IMR-90 (cell line): ENCODE measurements at regions not wholly inside any gene's neighbourhood (a gene's known extent, or its start where the extent isn't known, plus 50 kb on each side); places are given as distances from the start of the nearest gene placed in this dataset.

Experiments
- ATAC-seq: fragments of 200-7000 bp; cut with Tn5 transposase; 2 replicates; pipeline ENCODE4 v1.9.1; 2020; ENCODE audit warnings: low read depth, mild to moderate bottlenecking, moderate library complexity
- BruUV-seq: library from RNA; stranded (reverse); fragments of 400-500 nt; replicated peaks from 2 replicates; lab custom pipeline; 2021; lab: Mats Ljungman, UMichigan
- CTCF ChIA-PET: fragments of 300-600 bp; formaldehyde crosslinking; extraction: SDS; loops from one replicate; lab custom pipeline; 2021; ENCODE audit warnings: antibody characterized with exemption; lab: Yijun Ruan, JAX
- POLR2A ChIA-PET: fragments of 300-600 bp; sonication (Branson Sonifier 250); formaldehyde crosslinking; loops from one replicate; lab custom pipeline; 2022; ENCODE audit warnings: antibody characterized with exemption; ENCODE audit not compliant: unreplicated experiment; lab: Charles Lee
- DNase-seq: peaks from one replicate; pipeline ENCODE4 v3.0.0; 2013
- H2AFZ ChIP-seq: replicated peaks from 2 replicates; pipeline ENCODE3; 2013; ENCODE audit warnings: low read length, mild to moderate bottlenecking; ENCODE audit not compliant: poor library complexity
- H2AK5ac ChIP-seq: 2 replicates; pipeline ENCODE4 v1.6.1; 2013; ENCODE audit warnings: low read depth, low read length, inconsistent platforms
- H2AK9ac ChIP-seq: replicated peaks from 2 replicates; pipeline ENCODE3; 2013; ENCODE audit warnings: mild to moderate bottlenecking, low read depth, low read length, moderate library complexity; ENCODE audit not compliant: poor library complexity
- H2BK120ac ChIP-seq: 2 replicates; pipeline ENCODE4 v1.6.1; 2013; ENCODE audit warnings: low read depth, low read length, inconsistent platforms
- H2BK15ac ChIP-seq: 3 replicates; pipeline ENCODE4 v1.6.1; 2013; ENCODE audit warnings: low read depth, low read length, inconsistent platforms
- H2BK20ac ChIP-seq: 2 replicates; pipeline ENCODE4 v1.6.1; 2013; ENCODE audit warnings: low read depth, mild to moderate bottlenecking, inconsistent platforms, low read length, moderate library complexity
- H2BK5ac ChIP-seq: 2 replicates; pipeline ENCODE4 v1.6.1; 2013; ENCODE audit warnings: mild to moderate bottlenecking, low read depth, low read length, inconsistent platforms; ENCODE audit not compliant: poor library complexity, severe bottlenecking
- H3K14ac ChIP-seq: replicated peaks from 2 replicates; pipeline ENCODE4 v1.6.1; 2013; ENCODE audit warnings: low read depth, low read length, inconsistent platforms
- H3K18ac ChIP-seq: 2 replicates; pipeline ENCODE4 v1.6.1; 2013; ENCODE audit warnings: low read depth, low read length, control low read depth
- H3K23ac ChIP-seq: 2 replicates; pipeline ENCODE4 v1.6.1; 2013; ENCODE audit warnings: low read depth, low read length, inconsistent platforms
- H3K27ac ChIP-seq: 2 replicates; pipeline ENCODE4 v1.5.1; 2013; ENCODE audit warnings: mild to moderate bottlenecking, control low read depth, low read length; ENCODE audit not compliant: insufficient read depth
- H3K27me3 ChIP-seq: 2 replicates; pipeline ENCODE4 v1.6.1; 2013; ENCODE audit warnings: low read length; ENCODE audit not compliant: control insufficient read depth, insufficient read depth
- H3K36me3 ChIP-seq: 2 replicates; pipeline ENCODE4 v1.6.1; 2013; ENCODE audit warnings: low read length, mixed read lengths; ENCODE audit not compliant: control insufficient read depth, insufficient read depth
- H3K4ac ChIP-seq: 2 replicates; pipeline ENCODE4 v1.6.1; 2013; ENCODE audit warnings: low read depth, low read length, inconsistent platforms
- H3K4me1 ChIP-seq: 2 replicates; pipeline ENCODE4 v1.6.1; 2013; ENCODE audit warnings: low read length, mixed read lengths; ENCODE audit not compliant: control insufficient read depth, insufficient read depth
- H3K4me2 ChIP-seq: 2 replicates; pipeline ENCODE4 v1.6.1; 2013; ENCODE audit warnings: low read depth, mild to moderate bottlenecking, control low read depth, low read length, moderate library complexity
- H3K4me3 ChIP-seq: 2 replicates; pipeline ENCODE4 v1.5.1; 2013; ENCODE audit warnings: low read depth, mild to moderate bottlenecking, control low read depth, low read length, moderate library complexity; ENCODE audit not compliant: insufficient read depth
- H3K56ac ChIP-seq: 2 replicates; pipeline ENCODE4 v1.6.1; 2013; ENCODE audit warnings: low read length, inconsistent platforms; ENCODE audit not compliant: insufficient read depth; ENCODE audit errors: extremely low read depth
- H3K79me1 ChIP-seq, 2 experiments: 2 replicates each; pipeline ENCODE4 v1.6.1; 2013; ENCODE audit warnings: low read length in 2 of 2, inconsistent platforms in 1 of 2, low read depth in 1 of 2
- H3K9ac ChIP-seq: 2 replicates; pipeline ENCODE4 v1.6.1; 2013; ENCODE audit warnings: low read depth, low read length, control low read depth
- H3K9me1 ChIP-seq: 2 replicates; pipeline ENCODE4 v1.6.1; 2013; ENCODE audit warnings: low read length, inconsistent platforms; ENCODE audit not compliant: insufficient read depth
- H3K9me3 ChIP-seq: 2 replicates; pipeline ENCODE4 v1.6.1; 2013; ENCODE audit warnings: low read length; ENCODE audit not compliant: control insufficient read depth, insufficient read depth
- H4K20me1 ChIP-seq: 2 replicates; pipeline ENCODE4 v1.6.1; 2013; ENCODE audit warnings: low read length, inconsistent platforms; ENCODE audit not compliant: insufficient read depth
- H4K5ac ChIP-seq: 2 replicates; pipeline ENCODE4 v1.6.1; 2013; ENCODE audit warnings: mild to moderate bottlenecking, low read depth, low read length, control low read depth
- H4K8ac ChIP-seq, 2 experiments: 2 replicates each; pipeline ENCODE4 v1.6.1; 2013; ENCODE audit warnings: low read depth in 2 of 2, low read length in 2 of 2, control low read depth in 1 of 2, inconsistent platforms in 1 of 2
- H4K91ac ChIP-seq: 2 replicates; pipeline ENCODE4 v1.6.1; 2013; ENCODE audit warnings: low read depth, low read length, inconsistent platforms; ENCODE audit not compliant: insufficient read depth
- BHLHE40 ChIP-seq: fragments of 150-350 bp; IDR thresholded peaks from 2 replicates; pipeline ENCODE4 v1.6.1; 2016; ENCODE audit warnings: mild to moderate bottlenecking, low read depth, low read length
- CEBPB ChIP-seq: IDR thresholded peaks from 2 replicates; pipeline ENCODE4 v1.6.1; 2012; ENCODE audit warnings: low read depth, low read length, improper control_type of control experiment
- CHD1 ChIP-seq: IDR thresholded peaks from 2 replicates; pipeline ENCODE4 v1.6.1; 2012; ENCODE audit warnings: low read depth, low read length, improper control_type of control experiment
- CTCF ChIP-seq: conservative IDR thresholded peaks from 2 replicates; pipeline ENCODE4 v1.5.1; 2012; ENCODE audit warnings: mild to moderate bottlenecking, low read depth, low read length, improper control_type of control experiment
- FOS ChIP-seq: fragments of 150-350 bp; IDR thresholded peaks from 2 replicates; pipeline ENCODE4 v1.6.1; 2016; ENCODE audit warnings: low read depth, low read length
- MAFK ChIP-seq: IDR thresholded peaks from 2 replicates; pipeline ENCODE4 v1.6.1; 2012; ENCODE audit warnings: low read depth, low read length, improper control_type of control experiment
- MAZ ChIP-seq: IDR thresholded peaks from 2 replicates; pipeline ENCODE4 v1.6.1; 2012; ENCODE audit warnings: low read depth, mild to moderate bottlenecking, low read length, improper control_type of control experiment, moderate library complexity, borderline replicate concordance
- MXI1 ChIP-seq: IDR thresholded peaks from 2 replicates; pipeline ENCODE4 v1.6.1; 2012; ENCODE audit warnings: low read depth, mild to moderate bottlenecking, low read length, moderate library complexity, borderline replicate concordance
- NFE2L2 ChIP-seq: fragments of 150-350 bp; IDR thresholded peaks from 2 replicates; pipeline ENCODE4 v1.6.1; 2016; ENCODE audit warnings: low read depth, mild to moderate bottlenecking, low read length
- POLR2A ChIP-seq: IDR thresholded peaks from 2 replicates; pipeline ENCODE4 v1.6.1; 2012; ENCODE audit warnings: mild to moderate bottlenecking, low read depth, low read length
- RAD21 ChIP-seq: IDR thresholded peaks from 2 replicates; pipeline ENCODE4 v1.6.1; 2012; ENCODE audit warnings: low read length, improper control_type of control experiment
- RCOR1 ChIP-seq: IDR thresholded peaks from 2 replicates; pipeline ENCODE4 v1.6.1; 2012; ENCODE audit warnings: mild to moderate bottlenecking, low read length, improper control_type of control experiment; ENCODE audit not compliant: insufficient replicate concordance
- RFX5 ChIP-seq: IDR thresholded peaks from 2 replicates; pipeline ENCODE4 v1.8.0; 2012; ENCODE audit warnings: low read depth, mild to moderate bottlenecking, low read length, moderate library complexity
- SMC3 ChIP-seq: fragments of 150-350 bp; IDR thresholded peaks from 2 replicates; pipeline ENCODE4 v1.6.1; 2016; ENCODE audit warnings: low read depth, mild to moderate bottlenecking, antibody characterized with exemption, low read length, moderate library complexity
- WGBS, 2 experiments: methylation state at CpG; one replicate each; pipeline versions ENCODE4 v1.1.5 to v1.1.7; 2013; ENCODE audit warnings: missing lambda C conversion rate in 2 of 2; ENCODE audit not compliant: insufficient read length in 1 of 2; ENCODE audit errors: extremely low coverage in 2 of 2; 5-methylcytosine and 5-hydroxymethylcytosine counted together
- dilution Hi-C: fragments of 300-500 bp; cut with HindIII; formaldehyde crosslinking; loops from one replicate; pipeline ENCODE4 v1.14.3; 2018; ENCODE audit warnings: low sequenced_read_pairs; ENCODE audit not compliant: unreplicated experiment
- in situ Hi-C: fragments of 300-500 bp; cut with MboI; formaldehyde crosslinking; loops from 3 replicates; pipeline ENCODE4 v1.14.3; 2019; ENCODE audit warnings: low sequenced_read_pairs, inconsistent platforms, mixed read lengths
- intact Hi-C: fragments of 100-400 bp; cut with micrococcal nuclease; formaldehyde crosslinking; loops from 2 replicates; pipeline ENCODE4 v1.10.0; 2022
- TF ChIP-seq, protein P1 (sequence below): fragments of 150-350 bp; IDR thresholded peaks from 2 replicates; pipeline ENCODE4 v1.6.1; 2016; ENCODE audit warnings: low read depth, mild to moderate bottlenecking, low read length, moderate library complexity, borderline replicate concordance
- TF ChIP-seq, protein P2 (sequence below): fragments of 150-350 bp; IDR thresholded peaks from 2 replicates; pipeline ENCODE4 v1.6.1; 2017; ENCODE audit warnings: mild to moderate bottlenecking, antibody characterized with exemption, low read length, low read depth

DNA sequence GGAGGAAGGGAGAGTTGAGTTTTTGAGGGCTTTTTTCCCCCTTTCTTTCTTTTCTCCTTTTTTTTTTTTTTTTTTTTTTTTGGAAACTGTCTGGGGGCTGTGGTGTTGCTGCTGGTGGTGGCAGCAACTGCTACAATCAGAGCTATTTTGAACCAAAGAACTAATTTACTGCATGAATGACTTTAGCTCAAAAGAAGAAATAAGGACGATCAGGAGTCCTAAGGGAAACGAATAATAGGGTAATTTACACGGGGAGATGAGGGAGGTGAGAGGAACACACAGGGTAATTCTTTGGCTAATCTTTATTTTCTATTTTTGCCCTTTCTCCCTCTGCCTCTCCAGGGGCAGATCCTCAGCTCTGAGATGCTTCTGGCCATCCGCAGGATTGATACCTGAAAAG, 119.8 kb downstream of the TMEM132E start:
- H2AFZ ChIP-seq = no peak overlapping the region
- no peak overlapping the region for H4K8ac ChIP-seq
- TF ChIP-seq CTCF (no peak), MXI1 (no peak), CHD1 (no peak), MAFK (no peak), FOS (no peak), SMC3 (no peak), NFE2L2 (no peak), POLR2A (no peak), RFX5 (no peak), RAD21 (no peak), RCOR1 (no peak), BHLHE40 (no peak), MAZ (no peak), CEBPB (no peak)
- TF ChIP-seq, protein P1, sequence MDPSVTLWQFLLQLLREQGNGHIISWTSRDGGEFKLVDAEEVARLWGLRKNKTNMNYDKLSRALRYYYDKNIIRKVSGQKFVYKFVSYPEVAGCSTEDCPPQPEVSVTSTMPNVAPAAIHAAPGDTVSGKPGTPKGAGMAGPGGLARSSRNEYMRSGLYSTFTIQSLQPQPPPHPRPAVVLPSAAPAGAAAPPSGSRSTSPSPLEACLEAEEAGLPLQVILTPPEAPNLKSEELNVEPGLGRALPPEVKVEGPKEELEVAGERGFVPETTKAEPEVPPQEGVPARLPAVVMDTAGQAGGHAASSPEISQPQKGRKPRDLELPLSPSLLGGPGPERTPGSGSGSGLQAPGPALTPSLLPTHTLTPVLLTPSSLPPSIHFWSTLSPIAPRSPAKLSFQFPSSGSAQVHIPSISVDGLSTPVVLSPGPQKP = no peak
- TF ChIP-seq, protein P2, sequence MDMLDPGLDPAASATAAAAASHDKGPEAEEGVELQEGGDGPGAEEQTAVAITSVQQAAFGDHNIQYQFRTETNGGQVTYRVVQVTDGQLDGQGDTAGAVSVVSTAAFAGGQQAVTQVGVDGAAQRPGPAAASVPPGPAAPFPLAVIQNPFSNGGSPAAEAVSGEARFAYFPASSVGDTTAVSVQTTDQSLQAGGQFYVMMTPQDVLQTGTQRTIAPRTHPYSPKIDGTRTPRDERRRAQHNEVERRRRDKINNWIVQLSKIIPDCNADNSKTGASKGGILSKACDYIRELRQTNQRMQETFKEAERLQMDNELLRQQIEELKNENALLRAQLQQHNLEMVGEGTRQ = no peak
- no peak overlapping the region for H3K4ac ChIP-seq
- ATAC-seq (no peak), DNase-seq (no peak)
- no peak overlapping the region for H3K27ac ChIP-seq
- dilution Hi-C loops (no loop called here), in situ Hi-C loops (no loop called here), intact Hi-C loops (no loop called here)
- no peaks in the 10 kb centered on the region for H3K9me3 ChIP-seq
- no peak overlapping the region for H2BK20ac ChIP-seq
- CTCF ChIA-PET = interaction anchor here (0.6 kb wide), 1 partner anchor 157 kb away, joined by 3 read pairs; no protein-coding TSS in a partner anchor
- H3K14ac ChIP-seq = no peak overlapping the region
- no peaks in the 10 kb centered on the region for H3K4me1 ChIP-seq
- no peak overlapping the region for H2BK120ac ChIP-seq
- no peaks in the 10 kb centered on the region for H3K36me3 ChIP-seq
- H4K5ac ChIP-seq = no peak overlapping the region
- H4K91ac ChIP-seq = no peak overlapping the region
- no TSS peak for BruUV-seq
- no peak overlapping the region for H2BK15ac ChIP-seq
- H3K79me1 ChIP-seq = no peaks in the 10 kb centered on the region
- POLR2A ChIA-PET = no interaction called here
- no peak overlapping the region for H3K23ac ChIP-seq
- no peaks in the 10 kb centered on the region for H3K27me3 ChIP-seq
- no peak overlapping the region for H3K4me2 ChIP-seq
- no peak overlapping the region for H3K9ac ChIP-seq
- H4K20me1 ChIP-seq = no peaks in the 10 kb centered on the region
- H3K4me3 ChIP-seq = no peak overlapping the region
- no peak overlapping the region for H3K18ac ChIP-seq
- no peak overlapping the region for H3K56ac ChIP-seq
- no peak overlapping the region for H2AK9ac ChIP-seq
- H2BK5ac ChIP-seq = no peak overlapping the region
- H3K9me1 ChIP-seq = no peaks in the 10 kb centered on the region
- H2AK5ac ChIP-seq = no peak overlapping the region
- WGBS, 2 experiments = no CpG with 5 or more reads among the region's 4 CpGs
